HepG2 (cell line): ENCODE measurements at regions not wholly inside any gene's neighbourhood (a gene's known extent, or its start where the extent isn't known, plus 50 kb on each side); places are given as distances from the start of the nearest gene placed in this dataset.

Source experiments
- ATAC-seq: fragments of 200-7000 bp; cut with Tn5 transposase; 3 replicates; pipeline ENCODE4 v1.9.1; 2020; ENCODE audit warnings: mild to moderate bottlenecking, moderate library complexity
- BruUV-seq: library from RNA; stranded (reverse); fragments of 400-500 nt; replicated peaks from 2 replicates; lab custom pipeline; 2021; lab: Mats Ljungman, UMichigan
- CTCF ChIA-PET: fragments of 300-600 bp; formaldehyde crosslinking; extraction: SDS; loops from one replicate; lab custom pipeline; 2021; ENCODE audit warnings: low total read pairs, inconsistent platforms, low intra/inter-chr PET ratio; lab: Yijun Ruan, JAX
- POLR2A ChIA-PET: fragments of 350-600 bp; sonication (Branson Sonifier 250); formaldehyde crosslinking; loops from one replicate; lab custom pipeline; 2020; ENCODE audit warnings: antibody characterized with exemption, inconsistent platforms; lab: Yijun Ruan, JAX
- DNase-seq: peaks from one replicate; pipeline ENCODE4 v3.0.0-alpha.2; 2015; ENCODE audit warnings: low spot score
- FAIRE-seq: peaks from 3 replicates; lab custom pipeline; 2011; peaks lifted over from hg19 to GRCh38; lab: Jason Lieb, UNC
- H2AFZ ChIP-seq: one replicate; pipeline ENCODE4 v1.6.1; 2011; ENCODE audit warnings: low read length, inconsistent platforms
- H3K27ac ChIP-seq: fragments of 300-600 bp; 3 replicates; pipeline ENCODE4 v1.8.0; 2011; ENCODE audit warnings: mixed run types, mild to moderate bottlenecking, mixed read lengths, low read length, inconsistent platforms; ENCODE audit not compliant: insufficient read depth; ENCODE audit errors: extremely low read length
- H3K27me3 ChIP-seq, 2 experiments: fragments of 200-600 bp in 1 of 2; 2 replicates in 1 of 2; 3 replicates in 1 of 2; pipeline versions ENCODE4 v1.6.0 to v1.8.0; 2011; ENCODE audit warnings: low read length in 2 of 2, mild to moderate bottlenecking in 2 of 2, moderate library complexity in 2 of 2, inconsistent platforms in 1 of 2; ENCODE audit not compliant: insufficient read depth in 2 of 2, control insufficient read depth in 1 of 2
- H3K36me3 ChIP-seq, 2 experiments: fragments of 200-600 bp in 1 of 2; replicated peaks in 1 of 2; 2 replicates in 1 of 2; 3 replicates in 1 of 2; pipeline versions ENCODE4 v1.5.1 to v1.8.0; 2011; ENCODE audit warnings: low read length in 2 of 2, inconsistent platforms in 1 of 2; ENCODE audit not compliant: insufficient read depth in 2 of 2, control insufficient read depth in 1 of 2
- H3K4me1 ChIP-seq: 2 replicates; pipeline ENCODE4 v1.5.1; 2012; ENCODE audit warnings: low read length, inconsistent platforms; ENCODE audit not compliant: insufficient read depth
- H3K4me2 ChIP-seq: 2 replicates; pipeline ENCODE4 v1.6.0; 2011; ENCODE audit warnings: low read depth, low read length, inconsistent platforms
- H3K4me3 ChIP-seq, 3 experiments: fragments of 200-600 bp in 1 of 3; sonication (generic), shearing (Covaris generic) in 1 of 3; replicated peaks in 1 of 3; 2 replicates each; pipeline ENCODE4 v1.5.1; 2011 to 2016; ENCODE audit warnings: low read length in 3 of 3, inconsistent platforms in 2 of 3, low read depth in 2 of 3, mild to moderate bottlenecking in 2 of 3, control low read depth in 1 of 3, mixed read lengths in 1 of 3; ENCODE audit not compliant: insufficient read depth in 1 of 3
- H3K79me2 ChIP-seq: one replicate; pipeline ENCODE4 v1.6.1; 2011; ENCODE audit warnings: low read length, inconsistent platforms; ENCODE audit not compliant: insufficient read depth
- H3K9ac ChIP-seq: 2 replicates; pipeline ENCODE4 v1.6.0; 2011; ENCODE audit warnings: mild to moderate bottlenecking, low read depth, low read length, inconsistent platforms; ENCODE audit not compliant: insufficient read depth
- H3K9me3 ChIP-seq: 2 replicates; pipeline ENCODE4 v1.5.1; 2012; ENCODE audit warnings: mild to moderate bottlenecking, low read length
- H4K20me1 ChIP-seq: 2 replicates; pipeline ENCODE4 v1.6.0; 2011; ENCODE audit warnings: inconsistent platforms, mild to moderate bottlenecking, low read length, moderate library complexity; ENCODE audit not compliant: insufficient read depth
- EHMT2 ChIP-seq: fragments of 200-600 bp; sonication (generic); IDR thresholded peaks from 2 replicates; pipeline ENCODE4 v1.7.0; 2017; ENCODE audit warnings: antibody characterized with exemption, low read depth, low read length, borderline replicate concordance
- FOXO4 ChIP-seq: sonication (generic); formaldehyde crosslinking; conservative IDR thresholded peaks from 2 replicates; pipeline ENCODE4 v1.8.1; 2023; ENCODE audit warnings: missing genetic modification reagents
- GATAD1 ChIP-seq: IDR thresholded peaks from 2 replicates; pipeline ENCODE4 v1.6.1; 2016; ENCODE audit warnings: missing genetic modification reagents, missing compliant biosample characterization
- HNRNPK ChIP-seq: fragments of 200-400 bp; formaldehyde crosslinking; IDR thresholded peaks from 2 replicates; pipeline ENCODE4 v1.6.1; 2018; ENCODE audit warnings: low read length, low read depth, moderate library complexity, mild to moderate bottlenecking; ENCODE audit not compliant: poor library complexity, severe bottlenecking
- MAX ChIP-seq: IDR thresholded peaks from 2 replicates; pipeline ENCODE4 v1.6.1; 2012; ENCODE audit warnings: inconsistent platforms
- MLLT10 ChIP-seq: sonication (generic); formaldehyde crosslinking; IDR thresholded peaks from 2 replicates; pipeline ENCODE4 v1.4.0; 2020; ENCODE audit warnings: missing genetic modification reagents
- PLRG1 ChIP-seq: fragments of 450-650 bp; conservative IDR thresholded peaks from 2 replicates; pipeline ENCODE4 v1.6.1; 2016
- RARA ChIP-seq: IDR thresholded peaks from 2 replicates; pipeline ENCODE4 v1.6.1; 2016; ENCODE audit warnings: missing genetic modification reagents, missing compliant biosample characterization
- RBM39 ChIP-seq: fragments of 200-400 bp; formaldehyde crosslinking; IDR thresholded peaks from one replicate; pipeline ENCODE4 v1.6.1; 2018; ENCODE audit warnings: antibody characterized with exemption, mild to moderate bottlenecking, low read depth, low read length; ENCODE audit not compliant: poor library complexity, severe bottlenecking
- SALL1 ChIP-seq: sonication (generic); formaldehyde crosslinking; IDR thresholded peaks from 2 replicates; pipeline ENCODE4 v1.8.0; 2022; ENCODE audit warnings: mild to moderate bottlenecking, missing genetic modification reagents
- SNAPC4 ChIP-seq: sonication (generic); formaldehyde crosslinking; IDR thresholded peaks from 2 replicates; pipeline ENCODE4 v1.4.0; 2020; ENCODE audit warnings: mild to moderate bottlenecking, missing genetic modification reagents
- ZNF205 ChIP-seq: IDR thresholded peaks from 2 replicates; pipeline ENCODE4 v1.6.1; 2018; ENCODE audit warnings: missing biosample characterization, missing genetic modification reagents
- ZNF282 ChIP-seq: fragments of 450-650 bp; IDR thresholded peaks from 2 replicates; pipeline ENCODE4 v1.6.1; 2018; ENCODE audit not compliant: partially characterized antibody
- ZNF777 ChIP-seq: sonication (generic); formaldehyde crosslinking; IDR thresholded peaks from 2 replicates; pipeline ENCODE4 v1.4.0; 2020; ENCODE audit warnings: missing genetic modification reagents
- WGBS: methylation state at CpG from one replicate; pipeline ENCODE4 v1.1.6; 2017; ENCODE audit warnings: low lambda C conversion rate; 5-methylcytosine and 5-hydroxymethylcytosine counted together
- in situ Hi-C: cut with HindIII; loops from 2 replicates; pipeline ENCODE4 v1.10.0; 2017; ENCODE audit warnings: low pct_unique_long_range_greater_than_20kb; ENCODE audit not compliant: extremely low pct_ligation_motif_present
- intact Hi-C: fragments of 100-400 bp; cut with micrococcal nuclease; formaldehyde crosslinking; loops from one replicate; pipeline ENCODE4 v1.10.0; 2022; ENCODE audit not compliant: unreplicated experiment

- TF ChIP-seq FOXO4 (CRISPR knock-in tag): no peak
These were observed 76.0 kb upstream of the CD180 start (continued) for GRCh38 chr5:67272453-67273130.

- BruUV-seq: no TSS peak
- Histone ChIP-seq H2AFZ (peak overlapping the region; percentile 43), H3K27ac (peak overlapping the region; percentile 56), H3K36me3 (no peaks in the 10 kb centered on the region), H3K79me2 (no peaks in the 10 kb centered on the region), H4K20me1 (no peaks in the 10 kb centered on the region), H3K4me1 (peaks cover 40% of the 10 kb centered on the region), H3K9ac (no peak overlapping the region), H3K4me2 (peak overlapping the region; percentile 83), H3K27me3 (no peaks in the 10 kb centered on the region; a peak in 2 of 5 replicates), H3K9me3 (no peaks in the 10 kb centered on the region), H3K4me3 (peak overlapping the region; percentile 9 to 54 (median 49); a peak in 5 of 6 replicates)
- ChIA-PET POLR2A (interaction anchor here (1.3 kb wide), 1 partner anchor 337 kb away, joined by 3 read pairs; no protein-coding TSS in a partner anchor), CTCF (no interaction called here)
- DNase-seq (peak; percentile 62), FAIRE-seq (peak; percentile 70), ATAC-seq (peak; percentile 96)
- intact Hi-C loops (no loop called here), in situ Hi-C loops (no loop called here)
- 0% methylated on average over 6 of the region's 10 CpGs for WGBS
- TF ChIP-seq MLLT10: no peak
- no peak for TF ChIP-seq ZNF282
- TF ChIP-seq GATAD1 (CRISPR knock-in tag): no peak
- no peak for TF ChIP-seq SNAPC4 (CRISPR knock-in tag)
- peak; percentile 68 for TF ChIP-seq SALL1 (CRISPR knock-in tag)
- no peak for TF ChIP-seq MAX
- TF ChIP-seq ZNF205 (CRISPR knock-in tag): no peak
- TF ChIP-seq RARA (CRISPR knock-in tag): no peak
- TF ChIP-seq ZNF777 (CRISPR knock-in tag): no peak
- TF ChIP-seq PLRG1: no peak
- no peak for TF ChIP-seq RBM39
- no peak for TF ChIP-seq EHMT2
- no peak for TF ChIP-seq HNRNPK
These were observed 71.8 kb upstream of the CD180 start for GRCh38 chr5:67268231-67269021.
